MCF 10A (cell line): ENCODE measurements at regions not wholly inside any gene's neighbourhood (a gene's known extent, or its start where the extent isn't known, plus 50 kb on each side); places are given as distances from the start of the nearest gene placed in this dataset.

Source experiments
- BruUV-seq: library from RNA; stranded (reverse); fragments of 400-500 nt; replicated peaks from 2 replicates; lab custom pipeline; 2021; lab: Mats Ljungman, UMichigan
- CTCF ChIA-PET: fragments of 300-600 bp; sonication (Branson Sonifier 250); formaldehyde crosslinking; extraction: SDS; loops from one replicate; lab custom pipeline; 2021; ENCODE audit warnings: antibody characterized with exemption, inconsistent platforms; lab: Yijun Ruan, JAX
- POLR2A ChIA-PET: fragments of 300-600, 350-650 bp; sonication (Branson Sonifier 250); formaldehyde crosslinking; extraction: SDS; loops from one replicate; lab custom pipeline; 2020; ENCODE audit warnings: antibody characterized with exemption, inconsistent platforms; lab: Yijun Ruan, JAX
- DNase-seq: peaks from one replicate; pipeline ENCODE4 v3.0.0-alpha.2; 2018; ENCODE audit not compliant: unreplicated experiment
- H3K27ac Mint-ChIP-seq: one replicate; pipeline ENCODE4 v1.8.0; 2022; ENCODE audit warnings: mild to moderate bottlenecking, low read depth, mixed read lengths; ENCODE audit not compliant: unreplicated experiment
- H3K27me3 Mint-ChIP-seq: one replicate; pipeline ENCODE4 v1.8.0; 2022; ENCODE audit warnings: mixed read lengths; ENCODE audit not compliant: insufficient read depth, unreplicated experiment
- H3K36me3 Mint-ChIP-seq: one replicate; pipeline ENCODE4 v1.8.0; 2022; ENCODE audit warnings: mild to moderate bottlenecking, moderate library complexity, mixed read lengths; ENCODE audit not compliant: insufficient read depth, unreplicated experiment
- H3K4me1 Mint-ChIP-seq: one replicate; pipeline ENCODE4 v1.8.0; 2022; ENCODE audit warnings: mixed read lengths; ENCODE audit not compliant: insufficient read depth, unreplicated experiment
- H3K4me3 Mint-ChIP-seq: one replicate; pipeline ENCODE4 v1.8.0; 2022; ENCODE audit warnings: mild to moderate bottlenecking, moderate library complexity, mixed read lengths; ENCODE audit not compliant: unreplicated experiment
- H3K9me3 Mint-ChIP-seq: one replicate; pipeline ENCODE4 v1.8.0; 2022; ENCODE audit warnings: mixed read lengths; ENCODE audit not compliant: unreplicated experiment
- CTCF ChIP-seq: fragments of 200-600 bp; IDR thresholded peaks from one replicate; pipeline ENCODE4 v1.8.0; 2022; ENCODE audit warnings: antibody characterized with exemption, mild to moderate bottlenecking; ENCODE audit not compliant: unreplicated experiment
- intact Hi-C: fragments of 100-400 bp; cut with micrococcal nuclease; formaldehyde crosslinking; loops from 2 replicates; pipeline ENCODE4 v1.14.1; 2022

- TF ChIP-seq CTCF: no peak
- no peak overlapping the region for H3K4me3 Mint-ChIP-seq
- H3K4me1 Mint-ChIP-seq: peaks cover 21% of the 10 kb centered on the region
These were observed 70.5 kb upstream of the CCBE1 start for GRCh38 chr18:59767732-59768131.

GRCh38 chr18:59765343-59765742 is 68.1 kb upstream of the CCBE1 start:
- intact Hi-C loops: no loop called here
- Mint-ChIP-seq H3K4me3 (no peak overlapping the region), H3K4me1 (peaks cover 21% of the 10 kb centered on the region), H3K27me3 (no peaks in the 10 kb centered on the region), H3K9me3 (no peaks in the 10 kb centered on the region), H3K36me3 (no peaks in the 10 kb centered on the region), H3K27ac (no peak overlapping the region)
- no TSS peak for BruUV-seq
- CTCF ChIA-PET: interaction anchor here (0.6 kb wide), 1 partner anchor 18 kb away, joined by 3 read pairs; no protein-coding TSS in a partner anchor
- TF ChIP-seq CTCF: no peak
- no peak for DNase-seq
- POLR2A ChIA-PET: no interaction called here

More at GRCh38 chr18:59767732-59768131, 70.5 kb upstream of the CCBE1 start:
- Mint-ChIP-seq H3K9me3 (peaks cover 6% of the 10 kb centered on the region), H3K36me3 (no peaks in the 10 kb centered on the region), H3K27ac (peak overlapping the region; percentile 89), H3K27me3 (no peaks in the 10 kb centered on the region)
- CTCF ChIA-PET: interaction anchor here (0.6 to 1.5 kb wide), 5 partner anchors 17 to 623 kb away, joined by 3 to 4 read pairs (median 3); partner anchors contain the start of gene CCBE1
- POLR2A ChIA-PET: interaction anchor here (0.6 to 4.3 kb wide), 4 partner anchors 12 to 133 kb away, joined by 3 to 22 read pairs (median 4); no protein-coding TSS in a partner anchor
- BruUV-seq: no TSS peak
- intact Hi-C loops: no loop called here
- DNase-seq: no peak

- H3K4me1 Mint-ChIP-seq: peaks cover 16% of the 10 kb centered on the region
- no peak overlapping the region for H3K4me3 Mint-ChIP-seq
- H3K27ac Mint-ChIP-seq: no peak overlapping the region
- BruUV-seq: no TSS peak
- no peak for DNase-seq
- H3K36me3 Mint-ChIP-seq: no peaks in the 10 kb centered on the region
- H3K9me3 Mint-ChIP-seq: no peaks in the 10 kb centered on the region
- intact Hi-C loops: no loop called here
- CTCF ChIA-PET: interaction anchor here (1.0 to 1.2 kb wide), 3 partner anchors 16 to 133 kb away, joined by 3 read pairs; no protein-coding TSS in a partner anchor
- POLR2A ChIA-PET: no interaction called here
- no peaks in the 10 kb centered on the region for H3K27me3 Mint-ChIP-seq
- TF ChIP-seq CTCF: no peak
These were observed 67.1 kb upstream of the CCBE1 start for GRCh38 chr18:59764281-59764680.

- CTCF ChIA-PET: interaction anchor here (0.6 to 1.2 kb wide), 3 partner anchors 15 to 60 kb away, joined by 3 read pairs; no protein-coding TSS in a partner anchor
- no peak for TF ChIP-seq CTCF
- Mint-ChIP-seq H3K36me3 (no peaks in the 10 kb centered on the region), H3K9me3 (no peaks in the 10 kb centered on the region), H3K27me3 (no peaks in the 10 kb centered on the region), H3K4me1 (peaks cover 11% of the 10 kb centered on the region), H3K4me3 (no peak overlapping the region), H3K27ac (no peak overlapping the region)
- intact Hi-C loops: no loop called here
- POLR2A ChIA-PET: no interaction called here
- DNase-seq: no peak
- BruUV-seq: no TSS peak
These were observed 66.4 kb upstream of the CCBE1 start for GRCh38 chr18:59763541-59764136.
